ENCODE measurements at regions not wholly inside any gene's neighbourhood (a gene's known extent, or its start where the extent isn't known, plus 50 kb on each side); places are given as distances from the start of the nearest gene placed in this dataset.
"Not testable (repeated sequence)": the region's sequence is repeated elsewhere in the genome, so short reads cannot be mapped to it uniquely, and the experiment has no call there.

DNA sequence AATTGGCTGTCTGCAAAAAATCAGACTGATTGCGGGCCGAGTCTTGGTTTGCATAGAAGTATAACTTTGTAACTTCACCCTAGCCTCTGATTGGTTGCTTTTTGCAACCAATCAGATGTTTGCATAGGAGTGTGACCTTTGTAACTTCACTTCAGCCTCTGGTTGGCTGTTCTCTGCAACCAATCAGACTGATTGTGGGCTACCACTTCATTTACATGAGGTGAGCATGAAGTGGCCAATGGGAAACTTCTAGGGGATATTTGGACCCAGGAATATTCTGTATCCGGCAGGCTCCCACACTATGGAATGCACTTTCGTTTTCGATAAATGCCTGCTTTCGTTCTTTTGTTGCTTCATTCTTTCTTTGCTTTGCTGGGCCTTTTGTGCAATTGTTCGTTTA is 667.7 kb downstream of the FAM133A start:
- DNase-seq (ENCODE audit: low spot score) = not testable (repeated sequence)

DNA sequence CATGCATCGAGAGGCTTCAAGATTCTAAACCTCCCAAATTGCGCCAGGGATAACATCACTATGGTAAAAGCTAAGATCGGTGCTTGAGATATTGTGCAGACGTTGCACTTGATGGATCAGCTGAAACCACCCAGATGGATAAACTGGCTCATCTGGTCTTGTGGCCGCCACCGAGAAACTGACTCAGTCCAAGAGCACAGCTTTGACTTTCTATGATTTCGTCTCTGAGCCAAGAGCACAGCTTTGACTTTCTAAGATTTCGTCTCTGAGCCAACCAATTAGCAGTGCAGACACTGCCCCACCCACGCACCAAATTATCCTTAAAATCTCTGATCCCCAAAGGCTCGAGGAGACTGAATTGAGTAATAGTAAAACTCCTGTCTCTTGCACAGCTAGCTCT is 687.2 kb downstream of the FAM133A start:
- DNase-seq (ENCODE audit: low spot score) = no peak

DNA sequence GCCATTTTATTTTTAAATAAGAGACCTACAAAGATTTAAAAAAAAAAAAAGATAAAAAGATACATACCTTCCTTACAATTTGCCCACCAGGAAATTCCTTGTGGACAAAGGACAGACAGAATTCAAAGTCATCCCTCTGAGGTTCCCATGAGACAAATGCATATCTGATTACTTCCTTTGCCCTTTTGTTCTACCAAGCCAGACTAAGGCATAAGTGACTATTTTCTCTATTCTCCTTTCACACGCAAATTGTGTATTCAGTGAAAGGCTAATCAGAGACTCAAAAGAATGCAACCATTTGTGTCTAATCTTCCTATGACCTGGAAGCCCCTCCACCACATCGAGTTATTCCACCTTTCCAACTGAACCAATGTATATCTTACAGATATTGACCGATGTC is 691.7 kb downstream of the FAM133A start:
- no peak for DNase-seq (ENCODE audit: low spot score)

DNA sequence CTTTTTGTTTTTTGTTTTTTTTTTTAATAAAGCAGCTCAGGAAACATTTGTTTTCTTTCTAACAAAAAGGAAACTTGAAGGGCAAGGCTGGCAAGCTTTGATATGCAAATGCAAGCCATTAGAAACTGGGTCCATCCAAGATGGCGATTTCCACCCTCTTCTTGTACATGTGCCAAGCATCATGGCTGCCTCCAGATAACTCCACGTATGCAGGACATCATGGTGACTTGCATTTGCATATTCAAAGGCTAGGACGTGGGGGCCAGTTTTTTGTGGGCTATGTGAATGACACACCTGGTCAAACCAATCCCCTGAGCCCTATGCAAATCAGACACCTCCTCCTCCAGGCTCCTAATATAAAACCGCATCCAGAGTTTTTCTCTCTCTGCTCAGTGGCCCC is 692.6 kb downstream of the FAM133A start:
- no peak for DNase-seq (ENCODE audit: low spot score)

DNA sequence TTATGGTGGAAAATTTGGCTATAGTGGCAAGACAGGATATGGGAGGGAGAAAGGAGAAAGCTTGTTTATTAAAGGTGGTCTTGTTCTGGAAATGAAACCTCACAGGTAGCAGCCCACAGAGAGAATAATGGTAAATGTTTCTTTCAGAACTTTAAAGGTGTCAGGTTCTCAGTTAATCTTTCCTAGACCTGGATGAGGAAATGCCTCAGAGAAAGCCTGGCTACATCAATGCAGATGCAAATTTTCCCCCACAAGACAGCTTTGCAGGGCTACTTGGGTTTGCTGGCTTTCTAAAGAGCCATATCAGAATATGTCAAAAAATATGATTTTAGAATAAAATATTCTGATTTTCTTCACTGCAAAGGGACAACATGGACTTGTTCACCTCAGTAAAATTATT is 715.0 kb downstream of the FAM133A start:
- DNase-seq (ENCODE audit: low spot score) = no peak

DNA sequence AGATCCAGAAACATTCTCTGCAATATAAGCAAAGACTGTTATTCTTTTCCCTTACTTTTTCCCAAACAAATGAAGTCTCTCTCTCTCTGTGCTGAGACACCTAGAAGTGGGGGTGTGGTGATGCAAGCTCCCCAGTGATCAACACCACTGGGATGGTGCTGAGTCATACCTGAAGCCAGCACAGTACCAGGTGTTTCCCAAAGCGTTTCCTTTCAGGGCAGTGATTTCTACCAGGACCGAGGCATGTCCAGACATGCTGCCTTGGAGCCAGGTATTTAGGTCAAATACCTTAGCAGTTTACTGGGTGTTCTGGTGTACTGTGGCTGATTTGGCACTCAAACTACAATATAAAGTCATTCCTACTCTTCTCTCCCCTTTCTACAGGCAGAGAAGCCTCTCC is 726.5 kb downstream of the FAM133A start:
- no peak for DNase-seq (ENCODE audit: low spot score)

DNA sequence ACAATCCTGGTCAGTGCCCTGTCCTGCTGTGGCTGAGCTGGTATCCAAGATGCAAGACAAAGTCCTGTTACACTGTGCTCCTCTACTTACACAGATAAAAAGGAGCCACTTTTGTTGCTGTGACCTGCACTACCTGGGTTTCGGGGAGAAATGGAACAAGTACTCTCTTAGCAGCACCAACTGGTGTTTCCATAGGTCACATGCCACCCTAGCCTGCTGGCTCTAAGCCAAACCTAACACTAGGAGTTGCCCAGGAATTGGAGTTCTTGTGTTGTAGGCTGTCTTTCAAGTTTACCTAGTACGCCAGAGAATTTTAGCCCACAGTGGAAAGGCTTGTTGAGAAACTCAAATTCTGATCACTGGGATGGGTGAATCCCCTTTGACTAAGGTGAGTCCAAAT is 727.4 kb downstream of the FAM133A start:
- no peak for DNase-seq (ENCODE audit: low spot score)

DNA sequence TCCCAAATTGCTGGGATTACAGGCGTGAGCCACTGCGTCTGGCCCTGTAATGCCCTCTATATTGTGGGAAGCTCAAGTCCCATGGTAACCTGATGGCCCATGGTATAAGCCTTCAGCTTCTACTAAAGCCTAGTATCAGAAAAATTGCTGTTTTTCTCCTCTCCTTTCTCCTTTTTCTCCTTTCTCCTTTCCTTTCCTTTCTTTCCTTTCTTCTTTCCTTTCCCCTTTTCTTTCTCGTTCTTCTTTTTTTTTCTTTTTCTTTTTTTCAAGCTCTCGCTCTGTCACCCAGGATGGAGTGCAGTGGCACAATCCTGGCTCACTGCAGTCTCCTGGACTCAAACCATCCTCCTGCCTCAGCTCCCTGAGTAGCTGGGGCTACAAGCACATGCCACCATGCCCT is 740.7 kb downstream of the FAM133A start:
- DNase-seq (ENCODE audit: low spot score) = no peak

DNA sequence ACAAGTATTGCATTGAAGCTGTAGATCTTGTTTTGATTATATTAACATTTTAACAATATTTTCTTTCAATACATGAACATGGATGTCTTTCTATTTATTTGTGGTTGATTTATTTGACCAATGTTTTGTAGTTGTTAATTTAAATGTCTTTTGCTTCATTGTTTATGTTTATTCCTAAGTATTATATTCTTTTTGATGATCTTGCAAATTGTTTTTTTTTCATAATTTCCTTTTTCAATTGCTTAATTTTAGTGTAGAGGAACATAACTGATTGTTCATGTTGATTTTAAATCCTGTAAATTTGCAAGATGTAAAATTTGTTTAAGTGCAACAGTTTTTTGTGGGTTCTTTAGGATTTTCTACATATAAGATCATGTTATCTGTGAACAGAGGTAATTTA is 744.1 kb downstream of the FAM133A start:
- DNase-seq (ENCODE audit: low spot score) = no peak

DNA sequence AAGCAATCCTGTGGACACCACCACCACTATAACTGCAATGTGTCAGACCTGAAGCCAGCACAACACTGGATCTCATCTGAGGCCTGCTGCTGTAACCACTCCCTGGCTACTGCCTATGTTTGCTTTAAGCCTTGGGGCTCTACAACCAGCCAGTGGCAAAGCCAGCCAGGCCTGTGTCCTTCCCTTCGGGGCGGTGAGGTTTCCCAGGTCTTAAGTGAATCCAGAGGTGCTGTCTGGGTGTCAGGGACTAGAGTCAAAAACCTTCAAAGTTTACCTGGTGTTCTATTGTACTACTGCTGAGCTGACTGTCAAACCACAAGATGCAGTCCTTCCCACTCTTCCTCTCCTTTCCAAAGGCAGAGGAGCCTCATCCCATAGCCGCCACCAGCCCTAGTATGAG is 750.5 kb downstream of the FAM133A start:
- DNase-seq (ENCODE audit: low spot score) = no peak

DNA sequence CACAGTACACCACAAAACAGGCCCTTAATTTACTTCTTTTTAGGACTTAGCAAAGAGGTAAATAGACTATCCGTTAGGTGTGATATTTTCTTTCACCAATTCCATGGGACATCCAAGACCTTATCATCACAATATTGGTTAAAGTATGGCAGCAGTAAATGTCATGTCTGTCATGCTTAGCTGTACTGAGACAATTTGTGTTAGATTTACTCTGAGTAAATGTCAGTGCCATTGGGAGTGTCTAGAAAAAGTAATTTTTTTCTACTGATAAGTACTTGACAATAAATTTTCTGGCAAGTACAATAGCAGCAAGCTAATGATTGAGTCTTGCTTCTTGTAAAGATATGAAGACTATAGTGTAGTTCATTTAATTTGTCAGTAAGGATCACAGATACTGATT is 756.1 kb downstream of the FAM133A start:
- DNase-seq (ENCODE audit: low spot score) = no peak

DNA sequence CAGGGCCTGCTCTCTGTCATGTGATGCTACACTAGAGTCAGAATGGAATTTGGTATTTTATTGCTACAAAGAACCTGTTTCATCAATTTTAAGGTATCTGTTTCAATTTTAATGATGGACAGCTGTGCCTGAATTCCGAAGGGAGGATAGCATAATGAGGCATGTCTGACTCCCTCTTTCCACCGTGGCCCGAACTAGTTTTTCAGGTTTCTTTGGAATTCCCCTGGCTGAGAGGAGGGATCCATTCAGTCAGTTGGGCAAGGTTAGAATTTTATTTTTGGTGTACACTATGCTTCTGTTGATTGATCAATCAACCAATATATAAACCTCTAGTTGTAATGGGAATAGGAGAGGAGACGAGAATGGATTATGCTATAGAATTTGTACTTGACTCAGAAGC is 761.8 kb downstream of the FAM133A start:
- DNase-seq (ENCODE audit: low spot score) = no peak

DNA sequence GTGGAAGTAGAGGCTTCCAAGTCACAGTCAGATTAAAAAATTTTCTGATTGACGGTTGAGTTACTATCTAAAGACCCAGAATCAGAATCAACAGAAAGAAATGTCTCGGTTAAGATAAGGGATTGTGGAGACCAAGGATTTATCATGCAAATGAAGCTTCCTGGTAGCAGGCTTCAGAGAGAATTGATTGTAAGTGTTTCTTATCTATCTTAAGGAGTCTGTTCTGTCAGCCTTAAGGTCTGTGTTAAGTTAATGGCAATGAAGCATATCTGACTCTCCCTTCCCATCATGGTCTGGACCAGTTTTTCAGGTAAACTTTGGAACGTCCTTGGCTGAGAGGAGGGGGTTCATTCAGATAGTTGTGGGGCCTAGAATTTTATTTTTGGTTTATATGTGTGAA is 780.2 kb downstream of the FAM133A start:
- no peak for DNase-seq (ENCODE audit: low spot score)

DNA sequence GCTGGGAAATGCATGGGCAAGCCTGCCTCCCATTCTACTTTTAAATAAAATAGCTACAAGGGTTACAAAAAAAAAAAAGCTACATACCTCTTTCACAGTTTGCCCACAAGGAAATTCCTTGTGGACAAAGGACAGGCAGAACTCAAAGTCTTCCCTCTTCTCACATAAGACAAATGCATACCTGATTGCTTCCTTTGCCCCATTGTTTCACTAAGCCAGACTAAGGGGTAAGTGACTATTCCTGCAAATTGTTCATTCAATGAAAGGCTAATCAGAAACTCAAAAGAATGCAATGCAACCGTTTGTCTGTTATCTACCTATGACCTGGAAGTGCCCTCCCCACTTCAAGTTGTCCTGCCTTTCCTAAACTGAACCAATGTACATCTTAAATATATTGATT is 780.6 kb downstream of the FAM133A start:
- DNase-seq (ENCODE audit: low spot score) = no peak

DNA sequence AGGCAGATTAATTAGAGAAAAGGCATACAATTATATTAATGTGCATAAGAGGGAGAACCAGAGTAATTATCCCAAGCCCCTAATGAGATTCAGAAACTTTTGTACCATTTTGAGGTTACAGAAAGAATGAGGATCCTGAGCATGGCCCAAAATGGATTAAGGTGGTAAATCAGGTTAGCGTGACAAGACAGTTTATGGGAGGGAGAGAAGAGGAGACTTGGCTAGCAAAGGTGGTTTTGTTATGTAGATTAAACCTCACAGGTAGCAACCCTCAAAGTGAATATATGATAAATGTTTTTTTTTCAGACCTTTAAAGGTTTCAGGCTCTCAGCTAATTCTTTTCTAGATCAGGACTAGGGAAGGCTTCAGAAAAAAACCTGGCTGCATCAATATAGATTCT is 781.8 kb downstream of the FAM133A start:
- no peak for DNase-seq (ENCODE audit: low spot score)

DNA sequence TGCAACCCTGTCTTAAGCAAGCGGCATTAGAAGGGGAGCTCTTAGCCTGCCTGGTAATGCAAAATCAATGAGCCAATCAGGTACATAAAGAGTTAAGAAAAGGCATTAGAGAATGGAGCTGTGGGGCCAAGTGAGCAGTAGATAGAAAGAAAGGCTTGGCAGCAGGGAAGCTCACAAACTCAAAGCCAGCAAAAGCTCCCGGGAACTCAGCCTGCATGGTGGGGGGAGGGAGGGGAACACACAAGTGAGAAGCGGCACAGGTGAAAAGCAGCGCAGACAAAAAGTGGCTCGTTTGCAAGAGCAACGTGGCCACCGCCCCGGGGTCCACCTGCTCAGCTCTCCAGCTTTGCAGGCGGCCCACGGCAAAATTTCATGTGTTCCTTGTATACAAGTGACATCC is 818.5 kb downstream of the FAM133A start:
- no peak for DNase-seq (ENCODE audit: low spot score)

DNA sequence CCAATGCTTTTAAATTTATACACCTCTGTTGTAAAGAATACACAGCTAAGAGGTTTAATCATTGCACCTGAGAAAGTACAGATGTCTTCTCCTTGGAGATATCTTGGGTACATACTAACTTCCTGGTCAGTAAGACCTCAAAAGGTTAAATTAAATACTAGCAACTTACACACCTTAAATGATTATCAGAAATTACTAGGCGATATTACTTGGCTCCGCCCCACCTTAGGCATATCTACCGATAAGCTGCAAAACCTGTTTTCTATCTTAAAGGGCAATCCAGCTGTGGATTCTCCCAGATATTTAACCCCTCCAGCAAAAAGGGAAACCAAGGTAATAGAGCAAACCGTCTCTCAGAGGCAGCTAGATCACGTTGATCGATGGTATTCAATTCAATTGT is 819.4 kb downstream of the FAM133A start:
- DNase-seq (ENCODE audit: low spot score) = no peak

DNA sequence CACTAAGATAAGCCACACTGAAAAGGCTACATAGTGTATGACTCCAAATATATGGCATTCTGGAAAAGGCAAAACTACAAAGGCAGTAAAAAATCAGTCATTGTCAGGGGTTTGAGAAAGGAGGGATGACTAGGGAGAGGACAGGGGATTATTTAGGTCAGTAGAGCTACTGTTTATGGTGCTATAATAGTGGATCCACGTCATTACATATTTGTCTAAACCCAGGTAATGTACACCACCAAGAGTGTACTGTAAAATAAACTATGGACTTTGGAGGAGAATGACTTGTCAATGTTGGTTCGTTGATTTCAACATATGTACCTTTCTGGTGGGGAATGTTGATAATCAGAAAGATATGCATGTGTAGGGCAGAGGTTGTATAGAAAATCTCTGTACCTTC is 837.6 kb downstream of the FAM133A start:
- DNase-seq (ENCODE audit: low spot score) = no peak

DNA sequence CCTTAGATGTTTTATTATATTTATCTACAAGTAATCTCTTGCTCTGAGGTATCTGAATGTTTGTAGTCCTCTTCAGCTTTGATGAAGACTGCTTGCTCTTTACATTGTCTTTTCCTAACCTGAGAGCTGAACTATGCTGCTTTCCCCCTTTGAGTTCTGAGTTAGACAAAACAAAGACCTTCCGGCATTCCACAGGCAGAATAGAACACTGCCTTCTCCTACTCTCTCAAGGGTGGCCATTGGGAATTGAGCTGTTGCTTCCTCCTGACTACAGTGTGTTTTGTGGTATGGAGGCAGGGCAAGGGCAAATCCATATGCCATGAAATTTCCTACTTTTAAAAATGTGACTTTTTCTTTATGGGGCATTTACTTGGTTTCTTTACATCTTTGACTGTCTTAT is 841.0 kb downstream of the FAM133A start:
- DNase-seq (ENCODE audit: low spot score) = no peak

DNA sequence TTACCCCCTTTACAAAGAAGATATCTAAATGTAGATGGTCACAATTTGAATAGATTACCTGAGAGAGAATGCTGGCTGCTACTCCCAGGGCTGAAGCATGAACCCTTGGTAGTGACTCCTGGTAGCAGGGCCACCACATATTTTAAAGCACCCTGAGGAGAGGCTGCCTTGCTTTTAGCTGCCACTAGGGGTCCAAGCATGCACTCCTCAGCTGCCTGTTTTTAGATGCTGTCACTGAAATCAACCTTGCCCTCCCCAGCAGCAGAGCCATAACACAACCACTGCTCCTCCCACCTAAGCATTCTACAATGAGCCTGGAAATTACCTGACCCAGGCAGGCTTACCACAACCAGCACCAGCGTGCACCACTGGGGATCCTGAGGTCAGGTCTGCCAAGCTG is 850.9 kb downstream of the FAM133A start:
- DNase-seq (ENCODE audit: low spot score) = peak; percentile 7

DNA sequence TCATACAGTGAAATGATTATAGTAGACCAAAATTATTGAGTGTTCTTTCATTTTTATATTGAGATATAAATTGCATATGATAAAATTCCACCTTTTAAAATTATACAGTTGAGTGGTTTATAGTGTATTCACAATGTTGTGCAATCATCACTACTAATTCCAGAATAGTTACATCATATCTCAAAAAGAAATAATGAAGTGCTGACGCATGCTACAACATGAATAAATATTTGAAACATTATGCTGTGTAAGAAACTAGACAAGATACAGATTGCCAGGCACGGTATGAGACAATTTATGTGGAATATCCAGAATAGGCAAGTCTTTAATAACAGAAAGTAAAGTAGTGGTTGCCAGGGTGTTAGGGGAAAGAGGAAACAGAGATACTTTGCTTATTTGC is 871.7 kb downstream of the FAM133A start:
- no peak for DNase-seq (ENCODE audit: low spot score)

DNA sequence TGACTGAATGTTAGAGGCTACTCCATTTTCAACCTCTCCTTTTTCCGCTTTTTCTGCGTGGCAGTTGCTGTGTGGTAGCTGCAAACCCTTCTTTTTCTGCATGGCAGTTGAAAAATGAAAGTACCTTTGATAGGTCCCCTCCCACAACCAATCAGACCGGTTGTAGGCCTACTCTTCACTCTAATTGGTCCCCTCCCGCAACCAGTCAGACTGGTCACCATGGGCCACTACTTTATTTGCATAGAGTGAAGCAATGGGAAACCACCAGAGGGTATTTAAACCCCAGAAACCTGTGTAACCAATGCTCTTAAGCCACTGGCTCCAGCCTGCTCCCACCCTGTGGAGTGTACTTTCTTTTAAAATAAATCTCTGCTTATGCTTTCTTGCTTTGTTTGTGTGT is 877.8 kb downstream of the FAM133A start:
- DNase-seq (ENCODE audit: low spot score) = no peak

DNA sequence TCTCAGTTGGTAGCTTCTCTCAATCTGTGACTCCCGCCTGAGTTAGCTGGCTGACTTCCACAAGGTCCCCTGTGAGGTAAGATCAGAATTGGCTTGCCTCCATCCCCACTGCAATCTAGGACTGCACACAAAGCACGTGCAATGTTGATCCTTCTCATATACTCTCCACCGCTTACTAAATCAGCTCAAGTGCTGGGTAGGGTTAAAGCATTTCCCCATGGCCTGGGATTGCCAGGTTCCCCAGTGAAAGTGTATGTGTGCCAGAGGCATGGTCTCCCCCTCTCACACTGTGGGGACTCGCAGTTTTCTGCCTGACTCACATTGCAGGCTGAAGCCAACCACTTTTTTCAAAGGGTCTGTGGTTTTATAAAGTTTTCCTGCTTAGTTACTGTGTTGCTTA is 886.9 kb downstream of the FAM133A start:
- DNase-seq (ENCODE audit: low spot score) = no peak

DNA sequence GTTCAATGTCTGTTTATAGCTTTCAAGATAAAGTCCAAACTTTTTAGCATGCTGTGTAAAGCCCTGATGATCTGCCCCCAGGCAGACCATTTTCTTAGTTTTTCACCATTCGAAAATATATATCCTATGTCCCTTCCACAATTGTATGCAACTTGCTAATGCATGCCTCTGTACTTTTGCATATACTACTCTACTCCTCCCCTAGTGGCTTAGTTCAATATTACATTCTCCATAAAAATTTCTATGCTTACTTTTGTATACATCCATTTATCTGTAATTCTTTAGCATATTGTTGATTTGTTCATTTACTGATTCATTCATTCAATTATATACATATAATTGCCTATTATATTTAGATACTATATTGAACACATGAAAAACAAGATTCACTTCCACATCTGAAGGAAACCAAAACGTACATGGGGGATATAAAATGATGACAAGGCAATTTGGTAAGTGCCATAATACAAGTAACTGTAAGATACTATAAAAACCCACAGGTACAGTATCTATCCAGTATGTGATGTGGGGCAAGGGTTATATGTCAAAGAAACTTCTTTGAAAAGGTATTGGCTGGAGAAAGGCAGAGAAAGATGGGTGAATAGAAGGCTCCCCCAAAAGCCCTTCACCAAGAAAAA is 902.5 kb downstream of the FAM133A start:
- DNase-seq (ENCODE audit: low spot score) = peak; percentile 2

DNA sequence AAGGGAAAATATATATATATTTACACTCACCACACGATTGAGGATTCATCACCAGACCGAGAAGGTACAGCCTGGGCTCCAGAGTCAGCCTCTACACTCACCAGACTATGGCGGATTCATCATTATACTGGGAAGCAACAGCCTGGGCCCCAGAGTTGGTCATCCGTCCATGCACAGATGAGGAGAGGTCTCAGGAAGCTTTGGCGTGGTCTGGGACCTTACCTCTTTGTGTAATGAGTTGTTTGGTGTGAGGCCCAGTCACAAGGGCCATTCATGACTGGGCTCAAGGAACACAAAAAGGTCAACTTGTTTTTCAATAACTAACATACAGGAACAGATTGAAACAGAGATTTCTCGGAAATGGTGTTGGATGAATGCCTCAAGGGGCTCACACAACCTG is 926.1 kb downstream of the FAM133A start:
- DNase-seq (ENCODE audit: low spot score) = no peak
